NCI-H510A treated with DMSO at 0.1 percent for 48 hours (cell line): ENCODE measurements at regions not wholly inside any gene's neighbourhood (a gene's known extent, or its start where the extent isn't known, plus 50 kb on each side); places are given as distances from the start of the nearest gene placed in this dataset.

ENCODE experiments used
- DNase-seq: peaks from one replicate; lab custom pipeline; 2025; lab: John Stamatoyannopoulos, UW

DNA sequence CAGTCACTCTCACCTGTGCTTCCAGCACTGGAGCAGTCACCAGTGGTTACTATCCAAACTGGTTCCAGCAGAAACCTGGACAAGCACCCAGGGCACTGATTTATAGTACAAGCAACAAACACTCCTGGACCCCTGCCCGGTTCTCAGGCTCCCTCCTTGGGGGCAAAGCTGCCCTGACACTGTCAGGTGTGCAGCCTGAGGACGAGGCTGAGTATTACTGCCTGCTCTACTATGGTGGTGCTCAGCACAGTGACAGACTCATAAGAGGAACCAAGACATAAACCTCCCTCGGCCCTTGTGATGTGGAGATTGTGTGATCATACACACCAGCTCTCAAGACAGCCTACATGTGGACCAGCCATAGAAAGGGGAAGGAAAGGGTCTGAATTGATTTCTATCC is 113.3 kb downstream of the ZNF280B start:
- DNase-seq: no peak

DNA sequence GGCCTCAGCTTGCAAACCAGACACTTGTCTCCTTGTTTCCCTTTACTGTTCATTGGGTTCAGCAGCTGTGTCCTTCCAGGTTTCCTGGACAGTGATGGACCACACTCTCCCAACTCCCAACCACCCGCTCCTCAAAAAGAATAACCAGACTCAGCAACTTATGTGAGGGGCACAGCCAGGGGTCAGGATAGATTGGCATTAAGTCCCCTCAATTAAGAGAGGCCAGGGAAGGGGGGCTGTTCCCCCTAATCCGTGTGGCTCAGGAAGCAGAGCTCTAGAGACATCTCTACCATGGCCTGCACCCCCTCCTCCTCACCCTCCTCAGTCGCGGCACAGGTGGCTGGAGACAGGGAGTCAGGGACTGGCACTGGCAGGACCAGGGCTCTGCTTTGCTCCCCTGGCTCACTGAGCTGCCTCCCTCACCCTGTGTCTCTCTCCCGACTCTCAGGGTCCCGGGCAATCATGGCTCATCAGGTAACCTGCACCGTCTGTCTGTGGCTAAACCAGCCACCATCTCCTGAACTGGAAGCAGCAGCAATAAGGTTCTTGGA is 111.7 kb downstream of the ZNF280B start:
- no peak for DNase-seq

DNA sequence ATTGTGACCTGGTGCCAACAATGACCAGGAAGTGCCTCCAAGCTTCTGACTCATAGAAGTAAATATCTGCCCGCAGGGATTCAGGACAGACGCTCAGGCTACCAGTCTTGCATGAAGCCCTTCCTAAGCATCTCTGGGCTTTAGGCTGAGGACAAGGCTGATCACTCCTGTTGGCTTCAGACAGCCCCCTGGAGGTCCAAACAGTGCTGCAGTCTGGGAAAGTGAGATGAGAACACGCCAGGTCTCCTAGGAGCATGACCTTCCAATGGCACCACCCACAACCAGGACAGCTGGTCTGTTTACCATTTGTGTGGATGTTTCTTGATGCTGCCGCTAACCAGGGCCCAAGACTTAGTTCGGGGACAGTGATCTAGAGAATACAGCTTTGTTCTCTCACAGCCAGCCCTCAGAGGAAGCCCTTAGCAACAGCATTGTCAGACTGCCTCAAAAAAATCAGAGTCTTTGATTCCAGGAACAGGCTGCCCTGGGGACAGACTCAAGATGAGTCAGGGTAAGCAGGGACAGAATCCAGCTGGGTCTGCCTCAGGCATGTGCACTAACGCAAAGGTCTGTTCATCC is 111.2 kb downstream of the ZNF280B start:
- DNase-seq: peak; percentile 9

DNA sequence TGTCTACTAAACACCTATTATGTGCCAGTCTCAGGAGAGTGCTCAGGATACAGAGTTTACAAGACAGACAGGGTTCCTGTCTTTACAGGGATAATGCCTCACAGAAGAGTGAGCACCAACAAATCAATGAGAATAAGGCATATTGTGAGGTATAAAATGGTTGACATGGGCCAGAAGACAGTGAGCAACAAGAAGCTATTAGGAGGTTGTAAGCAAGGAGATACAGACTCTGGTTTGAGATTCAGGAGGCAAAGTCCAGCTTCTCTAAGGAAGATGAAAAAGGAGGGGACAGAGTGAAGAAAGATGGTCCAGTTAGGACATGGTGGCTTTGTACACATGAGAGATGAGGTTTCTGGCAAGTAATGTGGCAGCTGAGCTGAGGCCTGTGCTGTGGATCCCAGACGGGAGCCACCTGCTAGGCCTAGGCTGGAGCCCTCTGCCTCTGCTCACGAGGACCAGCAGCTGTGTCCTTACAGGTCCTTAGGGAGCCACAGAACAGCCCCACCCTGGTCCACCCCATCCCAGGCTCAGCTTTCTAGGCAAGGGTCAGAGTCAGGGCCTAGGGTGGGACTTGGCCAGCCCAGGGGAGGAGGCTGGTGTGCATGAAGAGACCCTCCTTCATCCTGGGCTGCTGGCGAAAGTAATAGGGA is 110.5 kb downstream of the ZNF280B start:
- DNase-seq: no peak

DNA sequence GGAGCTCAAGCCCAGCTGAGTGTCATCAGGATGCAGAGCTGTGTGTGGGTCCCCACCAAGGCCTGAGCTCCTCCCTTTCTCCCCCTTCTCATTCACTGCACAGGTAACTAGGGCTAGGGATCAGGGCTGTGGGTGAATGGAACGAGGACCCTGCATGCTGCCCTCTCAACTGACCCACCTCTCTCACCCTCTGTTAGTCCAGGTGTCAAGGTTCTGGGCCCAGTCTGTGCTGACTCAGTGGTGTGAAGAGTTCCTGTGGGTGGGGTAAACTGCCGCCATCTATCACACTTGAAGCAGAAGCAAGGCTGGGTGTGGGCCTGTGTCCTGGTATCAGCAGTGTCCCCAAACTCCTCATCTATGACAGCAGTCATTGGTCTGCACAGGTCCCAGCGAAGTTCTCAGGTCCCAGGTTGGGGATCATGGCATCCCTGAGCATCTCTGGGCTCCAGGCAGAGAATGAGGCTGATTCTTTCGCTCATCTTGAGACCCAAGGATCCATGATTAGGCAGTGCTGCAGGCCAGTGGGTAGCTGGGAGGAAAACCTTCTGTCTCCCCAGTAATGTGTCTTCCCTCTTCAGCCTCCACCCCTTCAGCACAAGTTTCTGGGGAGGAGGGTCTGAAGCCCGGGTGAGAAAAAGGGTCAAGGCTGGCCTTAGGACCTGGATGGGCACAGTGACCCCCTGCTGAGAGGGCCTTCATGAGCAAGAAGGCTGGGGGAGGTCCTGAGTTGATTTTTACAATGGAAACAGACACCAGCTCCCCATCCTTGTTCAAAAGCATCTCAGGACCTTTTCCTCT is 109.8 kb downstream of the ZNF280B start:
- DNase-seq: no peak

DNA sequence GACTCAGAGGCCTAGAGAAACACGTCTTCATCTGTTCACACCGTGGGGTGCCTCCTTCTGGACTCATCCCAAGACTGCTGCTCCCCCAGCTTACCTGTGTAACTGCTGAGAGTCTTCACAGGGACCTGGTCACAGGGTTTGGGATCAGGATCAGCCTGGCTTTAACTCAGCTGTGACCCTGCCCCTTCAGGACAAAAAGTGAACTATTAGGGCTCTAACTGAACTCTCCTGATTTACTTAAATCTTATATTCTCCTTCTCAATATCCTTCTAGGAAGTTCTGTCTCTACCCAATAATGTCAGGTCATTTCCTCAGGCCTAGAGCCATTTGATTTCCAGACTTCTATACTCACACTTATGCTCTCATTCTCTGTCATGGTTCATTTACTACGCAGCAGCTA is 108.4 kb downstream of the ZNF280B start:
- DNase-seq: no peak

DNA sequence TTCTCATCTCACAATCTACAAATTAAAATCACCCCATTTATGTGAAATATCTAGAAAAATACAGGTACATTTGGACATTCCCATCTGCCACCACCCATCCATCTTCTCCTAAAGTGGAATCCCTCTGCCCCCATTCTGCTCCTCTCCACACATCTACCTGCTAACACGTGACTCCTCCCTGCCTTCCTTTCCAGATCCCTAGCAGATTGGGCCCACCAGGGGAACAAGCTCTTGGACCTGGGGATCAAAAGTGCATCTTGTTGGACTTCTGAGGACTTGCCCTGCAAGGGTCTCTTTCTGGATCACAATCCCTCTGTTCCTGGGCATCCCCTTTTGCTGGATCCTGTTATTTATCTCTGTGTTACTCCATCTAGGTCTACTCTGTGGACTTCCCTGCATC is 107.6 kb downstream of the ZNF280B start:
- no peak for DNase-seq

DNA sequence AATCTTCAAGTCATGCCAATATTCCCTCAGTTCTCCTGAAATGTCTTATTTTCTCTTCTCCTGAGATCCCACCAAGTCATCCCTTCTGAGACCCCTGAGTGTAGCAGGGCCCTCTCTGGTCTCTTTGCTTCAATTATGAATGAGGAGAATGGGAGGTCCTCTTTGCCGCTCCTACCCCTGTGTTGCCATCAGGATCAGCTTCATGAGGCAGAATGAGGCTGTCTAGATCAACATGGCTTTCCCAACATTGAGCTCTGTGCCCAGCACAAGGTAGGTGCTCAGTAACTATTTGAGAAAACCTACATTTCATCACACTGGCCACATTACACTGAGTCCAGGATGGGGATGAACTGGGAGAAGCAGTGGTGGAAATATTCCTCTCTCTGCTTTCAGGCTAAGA is 107.2 kb downstream of the ZNF280B start:
- DNase-seq: no peak

DNA sequence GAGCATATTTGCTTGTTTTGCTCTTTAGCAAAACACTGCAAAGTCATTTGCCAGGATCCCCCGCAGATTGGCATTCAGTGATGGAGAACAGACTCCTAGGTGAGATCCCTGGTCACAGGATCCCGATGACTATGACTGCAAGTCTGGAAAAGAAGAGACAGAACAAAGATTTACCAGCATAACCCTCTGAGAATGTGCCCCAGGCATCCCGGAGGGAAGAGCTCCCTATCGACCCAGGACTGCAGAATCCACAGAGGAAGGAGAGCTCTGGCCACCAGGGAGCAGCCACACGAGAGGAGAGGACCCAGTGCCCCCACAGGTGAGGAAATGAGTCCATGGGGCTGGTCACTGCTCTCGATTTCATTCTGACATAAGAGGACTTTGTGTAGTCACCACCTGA is 105.2 kb downstream of the ZNF280B start:
- DNase-seq: no peak

DNA sequence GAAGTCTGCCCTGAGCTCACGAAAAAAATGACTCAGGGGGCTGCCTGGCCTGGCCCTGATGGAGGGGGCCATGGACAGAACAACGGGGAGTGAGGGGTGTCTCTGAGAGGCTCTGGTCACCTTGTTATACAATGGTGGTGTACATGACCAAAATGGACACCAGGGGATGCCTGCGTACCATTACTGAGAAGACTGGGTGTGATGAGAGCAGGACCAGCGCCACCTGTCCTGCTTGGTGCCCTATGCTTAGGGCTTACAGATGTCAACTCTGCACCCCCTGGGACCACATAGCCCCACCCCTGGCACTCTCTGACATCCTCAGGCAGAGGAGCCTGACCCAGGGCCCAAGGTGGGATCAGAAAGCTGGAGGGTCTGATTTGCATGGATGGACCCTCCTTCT is 104.8 kb downstream of the ZNF280B start:
- no peak for DNase-seq

DNA sequence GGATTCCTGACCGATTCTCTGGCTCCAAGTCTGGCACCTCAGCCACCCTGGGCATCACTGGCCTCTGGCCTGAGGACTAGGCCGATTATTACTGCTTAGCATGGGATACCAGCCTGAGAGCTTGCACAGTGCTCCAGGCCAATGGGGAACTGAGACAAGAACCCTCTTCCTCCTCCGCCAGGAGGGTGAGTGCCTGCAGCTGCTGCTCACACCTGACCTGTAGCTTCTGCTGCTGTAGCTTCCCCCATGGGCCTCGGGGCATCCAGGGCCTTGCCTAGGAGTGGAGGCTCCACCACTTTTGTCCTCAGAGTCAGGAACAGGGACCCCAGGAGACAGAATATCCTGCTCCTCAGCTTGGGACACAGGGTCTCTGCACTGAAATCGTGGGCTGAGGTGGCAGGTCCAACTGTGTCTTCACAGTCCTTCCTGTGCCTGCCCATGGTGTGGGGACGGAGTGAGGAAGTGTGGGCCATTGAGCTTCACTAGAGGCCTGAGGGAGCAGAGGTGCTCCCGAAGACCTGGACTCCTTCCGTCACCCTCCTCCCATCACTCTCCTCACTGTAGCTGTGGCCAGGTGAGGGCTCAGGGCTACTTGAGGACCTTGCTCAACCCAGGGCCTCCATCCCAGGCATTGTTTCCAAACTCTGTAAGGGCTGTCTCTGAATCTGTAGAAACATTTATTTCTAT is 103.8 kb downstream of the ZNF280B start:
- DNase-seq: no peak

DNA sequence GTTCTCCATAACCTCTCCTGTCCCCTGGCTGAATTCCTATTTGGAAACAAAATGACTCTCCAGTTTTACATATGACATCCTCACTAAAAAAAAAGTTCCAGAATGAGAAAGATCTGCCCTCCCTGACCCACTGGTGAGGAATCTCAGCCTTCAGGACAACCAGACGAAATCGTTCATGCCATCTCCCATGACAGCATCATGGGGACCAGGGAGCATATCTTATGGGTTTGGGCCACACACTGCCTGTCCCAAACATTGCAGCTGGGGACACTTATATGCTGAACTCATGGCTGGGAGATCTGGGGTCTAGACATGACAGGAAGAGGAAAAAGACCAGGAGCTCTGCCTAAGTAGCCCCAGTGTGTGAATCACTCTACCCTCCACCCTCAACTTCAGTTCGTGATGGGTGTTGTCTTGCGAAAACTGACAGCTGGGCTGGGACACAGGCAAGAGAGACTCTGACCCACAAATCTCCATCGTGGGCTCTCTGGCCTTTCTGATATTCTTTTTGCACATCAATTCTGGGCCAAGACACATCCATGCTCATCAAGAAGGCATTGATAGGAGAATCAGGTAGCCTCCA is 102.0 kb downstream of the ZNF280B start:
- no peak for DNase-seq

DNA sequence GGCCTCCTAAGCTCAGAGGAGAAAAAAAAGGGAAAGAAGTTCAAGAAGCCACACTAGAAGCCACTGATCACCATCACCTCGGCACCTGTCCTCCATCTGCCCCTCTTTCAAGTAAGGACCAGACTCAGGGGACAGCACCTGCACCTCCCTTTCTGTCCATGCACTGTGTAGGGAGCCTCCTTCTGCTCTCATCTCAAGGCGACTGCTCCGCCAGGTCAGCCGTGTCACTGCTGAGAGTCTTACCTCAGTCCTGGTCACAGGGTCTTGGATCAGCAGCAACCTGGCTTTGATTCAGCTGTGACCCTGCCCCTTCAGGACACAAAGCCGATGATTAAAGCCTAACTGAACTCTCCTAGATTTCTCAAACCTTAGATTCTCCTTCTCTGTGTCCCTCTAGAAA is 101.5 kb downstream of the ZNF280B start:
- no peak for DNase-seq

DNA sequence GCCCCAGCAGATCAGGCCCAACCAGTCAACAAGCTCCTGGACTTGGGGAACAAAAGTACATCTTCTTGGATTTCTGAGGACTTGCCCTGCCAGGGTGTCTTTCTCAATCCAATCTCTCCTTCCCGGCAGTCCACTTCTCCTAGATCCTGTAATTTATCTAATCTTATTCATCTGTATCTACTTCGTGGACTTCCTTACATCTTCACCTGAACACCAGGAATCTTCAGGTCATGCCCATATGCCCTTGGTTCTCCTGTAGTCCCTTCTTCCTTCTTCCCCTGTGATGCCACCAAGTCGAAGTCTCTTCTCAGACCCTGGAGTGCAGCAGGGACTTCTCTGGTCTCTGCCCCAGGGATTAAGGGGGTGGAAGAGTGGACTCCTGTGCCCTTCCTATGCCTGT is 100.3 kb downstream of the ZNF280B start:
- DNase-seq: no peak

DNA sequence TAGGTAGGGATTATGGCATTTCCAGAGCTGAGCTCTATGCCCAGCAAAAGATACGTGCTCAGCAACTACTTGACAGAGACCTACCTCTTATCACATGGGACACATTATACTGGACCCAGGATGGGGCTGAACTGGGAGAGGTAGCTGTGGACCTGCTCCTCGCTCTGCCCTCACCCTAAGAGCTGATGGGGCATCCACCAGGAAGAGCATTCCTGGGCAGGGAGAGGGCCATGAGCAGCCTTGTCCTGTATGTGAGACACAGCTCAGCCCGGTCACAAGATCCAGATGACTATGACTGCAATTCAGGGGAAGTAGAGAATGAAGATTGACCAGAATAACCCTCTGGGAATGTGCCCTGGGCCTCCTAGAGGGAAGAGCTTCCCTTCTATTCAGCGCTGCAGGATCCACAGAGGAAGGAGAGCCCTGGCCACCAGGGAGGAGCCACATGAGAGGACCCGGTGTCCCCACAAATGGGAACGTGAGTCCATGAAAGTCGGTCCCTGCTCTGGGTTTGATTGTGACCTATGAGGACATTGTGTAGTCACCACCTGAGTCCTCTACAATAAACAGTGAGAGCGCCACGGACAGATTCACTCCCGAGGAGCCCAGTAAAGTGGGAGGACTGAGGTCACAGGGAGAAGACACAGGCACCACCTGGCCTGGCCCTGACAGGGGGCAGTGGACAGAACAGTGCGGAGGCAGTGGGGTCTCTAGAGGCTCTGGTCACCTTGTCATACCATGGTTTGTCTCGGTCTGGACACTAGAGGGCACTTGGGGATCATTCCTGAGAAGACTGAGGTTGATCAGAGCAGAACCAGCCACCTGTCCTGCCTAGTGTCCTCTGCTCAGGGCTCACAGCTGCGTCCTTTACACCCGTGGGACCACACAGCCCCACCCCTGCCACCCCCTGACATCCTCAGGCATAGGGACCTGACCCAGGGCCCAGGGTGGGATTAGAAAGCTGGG is 99.5 kb downstream of the ZNF280B start:
- DNase-seq: peak; percentile 26

DNA sequence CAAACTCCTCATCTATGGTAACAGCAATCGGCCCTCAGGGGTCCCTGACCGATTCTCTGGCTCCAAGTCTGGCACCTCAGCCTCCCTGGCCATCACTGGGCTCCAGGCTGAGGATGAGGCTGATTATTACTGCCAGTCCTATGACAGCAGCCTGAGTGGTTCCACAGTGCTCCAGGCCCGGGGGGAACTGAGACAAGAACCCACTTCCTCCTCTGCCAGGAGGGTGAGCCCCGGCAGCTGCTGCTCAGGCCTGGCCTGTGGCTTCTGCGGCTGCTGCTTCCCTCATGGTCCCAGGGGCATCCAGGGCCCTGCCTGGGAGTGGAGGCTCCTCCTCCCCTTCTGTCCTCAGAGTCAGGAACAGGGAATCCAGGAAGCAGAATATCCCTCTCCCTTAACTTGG is 98.4 kb downstream of the ZNF280B start:
- no peak for DNase-seq

DNA sequence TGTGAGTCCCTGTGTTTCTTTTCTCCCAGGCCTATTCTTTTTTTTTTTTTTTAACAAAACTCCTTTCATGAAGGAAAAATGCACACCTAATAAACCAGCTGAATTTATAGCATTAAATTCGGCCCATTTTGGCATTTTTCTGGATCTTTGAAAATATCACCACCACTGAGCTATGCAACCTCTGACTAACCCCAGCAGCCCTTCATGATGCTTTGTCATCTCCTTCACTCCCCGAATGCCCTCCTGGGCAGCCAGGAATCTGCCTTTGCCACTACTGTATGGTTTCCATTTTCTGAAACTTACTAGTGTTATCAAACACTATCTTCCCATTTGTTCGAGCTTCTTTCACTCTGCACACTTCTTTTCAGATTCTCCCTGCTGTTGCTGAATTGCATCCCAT is 97.9 kb downstream of the ZNF280B start:
- no peak for DNase-seq

DNA sequence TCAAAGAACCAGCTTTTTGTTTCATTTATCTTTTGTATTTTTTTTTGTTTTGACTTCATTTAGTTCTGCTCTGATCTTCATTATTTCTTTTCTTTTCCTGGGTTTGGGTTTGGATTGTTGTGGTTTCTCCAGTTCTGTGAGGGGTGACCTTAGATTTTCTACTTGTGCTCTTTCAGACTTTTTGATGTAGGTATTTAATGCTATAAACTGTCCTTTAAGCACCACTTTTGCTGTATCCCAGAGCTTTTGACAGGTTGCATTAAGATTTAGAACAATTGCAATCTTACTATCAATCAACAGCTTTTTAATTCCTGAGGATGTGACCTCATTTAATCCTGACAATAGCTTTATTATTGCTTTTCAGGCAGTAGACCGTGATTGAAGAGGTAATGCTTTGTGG is 94.3 kb downstream of the ZNF280B start:
- DNase-seq: no peak

DNA sequence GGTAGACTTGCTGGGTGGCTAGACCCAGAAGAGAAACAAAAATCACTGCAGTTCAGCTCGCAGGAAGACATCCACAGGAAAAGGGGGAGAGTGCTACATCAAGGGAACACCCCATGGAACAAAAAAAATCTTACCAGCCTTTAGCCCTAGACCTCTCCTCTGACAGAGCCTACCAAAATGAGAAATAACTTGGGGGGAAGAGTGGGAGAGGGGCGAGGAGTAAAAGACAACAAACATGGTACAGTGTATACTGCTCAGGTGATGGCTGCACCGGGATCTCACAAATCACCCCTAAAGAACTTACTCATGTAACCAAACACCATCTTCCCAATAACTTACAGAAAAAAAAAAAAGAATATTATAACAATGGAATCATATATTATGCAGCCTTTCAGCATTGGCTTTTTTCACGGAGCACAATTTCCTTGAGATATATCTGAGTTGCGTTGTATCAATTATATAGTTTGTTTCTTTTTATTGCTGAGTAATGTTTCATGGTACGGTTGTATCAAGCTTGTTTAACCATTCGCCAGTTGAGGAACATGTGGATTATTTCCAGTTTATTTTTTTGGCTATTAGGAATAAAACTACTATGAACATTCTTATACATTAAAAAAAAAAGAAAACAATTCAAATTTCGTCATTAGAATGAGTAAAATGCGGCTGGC is 90.9 kb downstream of the ZNF280B start:
- no peak for DNase-seq

DNA sequence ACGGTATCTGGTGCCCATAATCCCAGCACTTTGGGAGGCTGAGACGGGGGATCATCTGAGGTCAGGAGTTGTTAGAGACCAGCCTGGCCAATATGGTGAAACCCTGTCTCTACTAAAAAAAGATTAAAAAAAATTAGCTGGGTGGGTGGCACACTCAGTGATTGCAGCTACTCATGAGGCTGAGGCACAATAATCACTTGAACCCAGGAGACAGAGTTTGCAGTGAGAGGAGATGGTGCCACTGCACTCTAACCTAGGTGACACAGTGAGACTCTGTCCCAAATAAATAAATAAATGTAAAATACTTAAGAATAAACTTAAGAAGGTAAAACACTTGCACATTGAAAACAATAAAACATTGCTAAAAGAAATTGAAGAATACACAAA is 90.4 kb downstream of the ZNF280B start:
- DNase-seq: no peak

DNA sequence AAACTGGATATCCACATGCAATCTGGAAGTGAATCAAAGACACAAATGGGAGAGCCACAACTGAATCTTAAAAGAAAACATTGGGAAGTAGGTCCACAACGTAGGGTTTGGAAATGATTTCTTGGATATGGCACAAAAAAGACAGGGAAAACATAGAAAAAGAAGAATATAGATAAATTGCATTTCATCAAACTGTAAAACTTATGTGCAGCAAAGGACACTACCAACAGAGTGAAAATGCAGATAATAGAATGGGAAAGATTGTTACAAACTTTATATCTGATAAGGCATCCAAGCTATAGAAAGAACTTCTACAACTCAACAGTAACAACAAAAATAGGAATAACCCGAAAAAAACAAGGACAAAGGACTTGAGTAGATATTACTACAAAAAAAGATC is 89.6 kb downstream of the ZNF280B start:
- DNase-seq: no peak
